NCI-H2107 (cell line): ENCODE measurements at regions not wholly inside any gene's neighbourhood (a gene's known extent, or its start where the extent isn't known, plus 50 kb on each side); places are given as distances from the start of the nearest gene placed in this dataset.
A peak's percentile ranks its signal among the peaks of the same experiment; 100 is the strongest.
"Not testable (repeated sequence)": the region's sequence is repeated elsewhere in the genome, so short reads cannot be mapped to it uniquely, and the experiment has no call there.

Experiments used
- DNase-seq: peaks from one replicate; lab custom pipeline; 2025; lab: John Stamatoyannopoulos, UW

GRCh38 chr4:170801771-170802170 is 712.0 kb upstream of the AADAT start:
- no peak for DNase-seq

DNA sequence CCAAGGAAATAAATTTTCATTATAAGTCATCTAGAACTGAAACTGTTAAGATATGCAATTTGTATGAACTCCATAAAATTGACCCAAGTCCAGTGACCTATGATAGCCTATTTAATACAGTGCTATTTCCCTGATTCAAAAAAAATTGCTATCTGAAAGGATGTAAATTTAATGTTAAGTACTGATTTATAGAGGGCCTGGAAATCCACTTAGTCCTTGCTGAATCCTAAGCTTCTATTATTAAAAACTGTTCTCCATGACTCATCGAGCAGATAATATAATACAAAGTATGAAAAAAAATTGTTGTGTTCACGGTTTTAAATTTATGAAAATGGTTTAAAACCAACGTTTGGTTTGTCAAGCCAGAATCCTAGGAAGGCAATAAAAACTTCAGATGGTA is 704.8 kb upstream of the AADAT start:
- no peak for DNase-seq

DNA sequence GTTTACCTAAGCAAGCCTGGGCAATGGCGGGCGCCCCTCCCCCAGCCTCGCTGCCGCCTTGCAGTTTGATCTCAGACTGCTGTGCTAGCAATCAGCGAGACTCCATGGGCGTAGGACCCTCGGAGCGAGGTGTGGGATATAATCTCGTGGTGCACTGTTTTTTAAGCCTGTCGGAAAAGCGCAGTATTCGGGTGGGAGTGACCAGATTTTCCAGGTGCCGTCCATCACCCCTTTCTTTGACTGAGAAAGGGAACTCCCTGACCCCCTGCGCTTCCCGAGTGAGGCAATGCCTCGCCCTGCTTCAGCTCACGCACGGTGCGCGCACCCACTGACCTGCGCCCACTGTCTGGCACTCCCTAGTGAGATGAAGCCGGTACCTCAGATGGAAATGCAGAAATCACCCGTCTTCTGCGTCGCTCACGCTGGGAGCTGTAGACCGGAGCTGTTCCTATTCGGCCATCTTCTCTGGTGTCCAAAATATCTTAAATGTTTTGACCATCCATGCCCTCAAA is 698.8 kb upstream of the AADAT start:
- not testable (repeated sequence) for DNase-seq

GRCh38 chr4:170777663-170778062 is 687.9 kb upstream of the AADAT start:
- DNase-seq = no peak

DNA sequence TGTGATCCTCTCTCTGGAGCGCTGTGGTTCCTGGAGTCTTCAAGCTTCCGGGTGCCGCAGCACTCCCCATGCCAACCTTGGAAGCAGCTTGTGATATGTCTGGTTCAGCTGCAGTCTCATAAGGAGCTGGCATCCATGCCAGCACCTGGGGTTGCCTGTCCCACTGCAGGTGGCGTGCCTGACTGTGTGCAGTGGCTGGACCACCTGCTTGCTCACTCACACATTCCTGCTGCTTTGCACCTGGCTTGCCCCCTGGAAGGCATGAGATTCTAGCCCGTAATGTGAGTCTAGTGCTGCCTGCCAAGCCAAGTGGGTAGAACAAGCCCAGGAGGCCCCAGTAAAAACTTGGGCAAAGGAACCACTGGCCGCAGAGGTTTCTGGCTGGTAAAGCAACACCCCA is 687.2 kb upstream of the AADAT start:
- peak; percentile 25 for DNase-seq

GRCh38 chr4:170775851-170776250 is 686.1 kb upstream of the AADAT start:
- no peak for DNase-seq

GRCh38 chr4:170773709-170774273 is 684.0 kb upstream of the AADAT start:
- no peak for DNase-seq

- DNase-seq = no peak
Observed at GRCh38 chr4:170772429-170772828, 682.7 kb upstream of the AADAT start.

DNA sequence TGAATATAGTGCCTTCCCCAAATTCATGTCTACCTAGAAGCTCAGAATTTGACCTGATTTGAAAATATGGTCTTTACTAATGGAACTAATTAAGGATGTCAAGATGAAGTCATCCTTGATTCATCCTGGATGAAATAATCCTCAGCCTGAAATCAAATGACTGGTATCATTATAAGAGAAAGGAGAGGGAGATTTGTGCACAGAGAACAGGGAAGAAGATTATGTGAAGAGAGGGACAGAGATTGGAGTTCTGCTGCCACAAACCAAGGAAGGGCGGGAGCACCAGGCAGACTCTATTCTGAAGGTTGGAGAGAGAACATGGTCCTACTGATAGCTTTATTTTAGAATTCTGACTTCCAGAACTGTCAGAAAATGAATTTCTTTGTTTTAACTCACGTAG is 680.9 kb upstream of the AADAT start:
- no peak for DNase-seq

- no peak for DNase-seq
Observed at GRCh38 chr4:170769862-170770261, 680.1 kb upstream of the AADAT start.

GRCh38 chr4:170758988-170759387 is 669.2 kb upstream of the AADAT start:
- DNase-seq = no peak

DNA sequence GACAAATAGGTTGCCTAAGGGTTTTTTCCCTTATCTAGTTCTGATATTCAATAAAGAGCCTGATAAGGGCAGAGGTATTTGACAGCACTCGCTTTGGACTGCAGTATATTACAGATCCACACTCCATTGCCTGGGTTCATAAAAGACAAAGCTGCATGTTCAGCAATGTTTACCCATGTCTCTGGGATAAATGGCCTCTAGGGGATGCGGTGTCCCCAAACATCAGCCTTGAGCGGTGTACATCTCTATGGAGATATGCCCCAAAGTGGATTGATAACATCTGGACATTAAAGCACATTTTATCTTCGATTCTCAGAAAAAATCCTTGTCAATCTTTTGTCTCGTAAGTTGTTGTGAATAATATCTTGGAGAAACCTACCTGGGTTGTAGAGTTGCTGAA is 660.8 kb upstream of the AADAT start:
- DNase-seq = no peak

- no peak for DNase-seq
Observed at GRCh38 chr4:170748975-170749374, 659.2 kb upstream of the AADAT start.

DNA sequence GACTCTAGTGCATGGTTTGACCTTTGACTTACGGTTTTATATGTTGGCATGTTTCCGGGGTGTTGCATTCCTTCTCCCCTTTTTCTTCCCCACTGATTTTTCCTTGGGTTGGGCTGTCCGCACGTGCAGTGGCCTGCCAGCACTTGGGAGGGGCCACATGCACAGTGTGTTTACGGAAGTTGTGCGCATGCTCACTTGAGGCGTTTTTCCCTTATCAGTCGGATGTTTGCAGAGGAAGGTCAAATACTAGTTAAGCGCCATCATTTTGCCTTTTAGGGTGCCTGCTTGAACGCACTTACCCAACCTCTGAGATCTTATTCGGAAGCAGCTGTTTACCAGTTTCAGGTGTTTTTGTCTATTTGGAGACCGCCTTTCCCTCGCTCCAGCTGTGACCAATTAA is 653.9 kb upstream of the AADAT start:
- no peak for DNase-seq

DNA sequence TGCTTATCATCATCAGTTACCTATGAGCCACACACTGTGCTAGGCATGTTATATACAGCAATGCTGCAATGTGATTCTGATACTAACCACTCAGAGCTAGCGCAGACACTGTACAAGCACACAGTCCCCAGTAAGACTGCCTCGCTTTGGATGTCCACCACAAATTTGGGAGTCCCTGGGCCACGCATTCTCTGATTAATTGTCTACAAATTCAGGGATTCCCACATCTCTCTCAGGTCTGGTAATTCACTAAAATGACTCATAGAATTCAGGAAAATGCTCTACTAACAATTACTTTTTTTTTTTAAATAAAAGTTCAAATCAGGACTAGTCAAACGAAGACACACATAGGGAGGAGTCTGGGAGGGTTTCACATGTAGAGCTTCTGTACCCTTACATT is 652.1 kb upstream of the AADAT start:
- no peak for DNase-seq

DNA sequence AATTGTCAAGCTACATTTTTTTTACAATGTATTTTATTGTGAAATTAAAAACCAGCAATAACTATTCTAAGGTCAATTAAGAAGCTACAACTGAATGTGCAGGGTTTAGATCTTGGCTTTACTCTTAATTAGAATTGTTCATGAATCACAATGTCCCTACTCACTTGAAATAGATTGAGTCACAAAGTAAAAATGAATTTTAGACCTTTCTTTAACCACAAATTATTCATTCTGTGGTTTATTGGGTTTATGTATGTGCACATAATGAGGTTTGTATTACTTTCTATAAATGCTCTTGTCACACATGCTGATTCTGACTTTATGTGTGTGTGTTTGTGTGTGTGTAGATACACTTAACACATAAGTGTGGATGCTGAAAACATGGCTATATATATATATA is 647.0 kb upstream of the AADAT start:
- no peak for DNase-seq

DNA sequence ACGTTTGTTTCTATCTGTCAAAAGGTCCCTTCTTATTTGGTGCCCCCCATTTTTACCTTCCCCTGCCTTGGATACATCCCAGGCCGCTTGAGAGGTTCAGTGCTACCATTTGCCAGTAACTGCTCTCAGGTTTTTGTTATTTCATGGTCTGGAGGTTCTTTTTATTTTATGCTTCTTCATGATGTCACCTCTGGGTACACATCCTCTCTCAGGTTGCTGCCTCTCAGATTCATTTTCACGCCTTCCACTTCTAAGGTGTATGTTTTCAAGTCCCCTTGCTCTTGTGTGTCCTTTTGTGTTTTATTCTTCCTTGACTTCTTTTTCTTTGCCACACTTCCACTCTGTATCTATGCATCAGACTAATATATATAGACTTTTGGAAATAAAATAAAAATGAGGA is 640.1 kb upstream of the AADAT start:
- no peak for DNase-seq

DNA sequence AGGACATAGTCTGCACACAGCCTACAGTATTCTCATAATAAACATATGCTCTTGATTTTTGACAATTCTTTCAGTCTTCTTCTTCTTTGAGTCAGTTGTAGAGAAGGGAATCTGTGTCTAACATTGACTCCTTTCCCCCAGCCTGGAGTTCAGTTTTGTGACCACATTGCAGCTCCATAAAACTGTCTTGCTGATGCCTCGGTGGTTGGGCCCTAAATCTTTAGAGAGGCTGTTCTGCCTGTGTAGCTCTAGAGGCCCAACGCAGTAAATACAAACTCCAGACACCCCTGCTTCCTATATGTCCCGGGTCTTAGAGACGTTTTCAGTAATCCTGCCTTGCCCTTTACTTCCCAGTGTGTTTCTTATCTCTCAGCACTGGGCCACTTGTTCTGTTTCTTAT is 639.5 kb upstream of the AADAT start:
- no peak for DNase-seq

- DNase-seq = no peak
Observed at GRCh38 chr4:170724191-170724590, 634.4 kb upstream of the AADAT start.

DNA sequence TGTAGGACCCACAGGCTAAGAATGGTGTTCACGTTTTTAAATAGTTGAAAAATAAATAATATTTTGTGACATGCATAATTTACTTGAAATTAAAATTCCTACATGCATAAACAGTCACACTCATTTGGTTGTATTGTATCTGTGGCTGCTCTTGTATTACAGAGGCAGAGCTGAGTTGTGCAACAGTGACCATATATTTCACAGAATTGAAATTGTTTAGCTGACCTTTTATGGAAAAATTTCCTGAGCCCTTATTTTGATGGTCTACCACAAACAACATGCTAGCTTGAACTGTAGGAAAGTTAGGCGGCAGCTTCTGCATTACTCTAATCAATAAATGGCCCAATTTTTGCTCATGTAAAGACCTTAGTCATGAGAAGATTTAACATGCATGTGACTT is 633.4 kb upstream of the AADAT start:
- DNase-seq = no peak

DNA sequence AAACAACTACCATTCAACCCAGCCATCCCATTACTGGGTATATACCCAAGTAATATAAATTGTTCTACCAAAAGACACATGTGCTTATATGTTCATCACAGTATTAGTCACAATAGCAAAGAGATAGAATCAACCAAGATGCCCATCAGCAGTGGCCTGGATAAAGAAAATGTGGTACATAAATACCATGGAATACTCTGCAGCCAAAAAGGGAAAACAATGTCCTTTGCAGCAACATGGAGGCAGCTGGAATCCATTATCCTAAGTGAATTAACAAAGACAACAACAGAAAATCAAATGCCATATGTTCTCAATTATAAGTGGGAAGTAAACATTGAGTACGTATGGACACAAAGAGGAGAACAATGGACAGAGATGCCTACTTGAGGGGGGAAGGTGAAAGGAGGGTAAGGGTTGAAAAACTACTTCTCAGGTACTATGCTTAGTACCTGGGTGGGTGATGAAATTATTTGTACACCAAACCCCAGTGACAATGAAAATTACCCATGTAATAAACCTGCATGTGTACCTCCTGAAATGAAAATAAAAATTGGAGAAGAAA is 632.1 kb upstream of the AADAT start:
- no peak for DNase-seq

GRCh38 chr4:170716868-170717267 is 627.1 kb upstream of the AADAT start:
- DNase-seq = no peak

DNA sequence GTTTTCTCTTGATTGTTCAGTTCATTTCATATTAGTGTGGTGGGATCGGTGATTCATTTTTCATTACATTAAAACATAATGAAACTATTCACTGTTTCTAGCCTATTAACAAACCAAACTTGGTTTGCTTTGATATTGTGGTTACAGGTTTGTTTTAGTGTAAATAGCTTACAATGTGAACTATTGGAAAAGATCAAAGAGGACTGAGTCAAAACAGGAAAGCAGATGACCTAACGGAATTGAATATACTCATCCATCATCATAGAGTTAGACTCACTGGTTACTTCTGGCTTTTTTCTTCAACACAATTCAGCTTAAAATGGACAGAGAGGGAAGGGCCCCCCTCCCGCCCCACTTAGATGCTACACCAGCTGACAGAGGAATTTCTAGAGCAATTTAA is 616.2 kb upstream of the AADAT start:
- no peak for DNase-seq

DNA sequence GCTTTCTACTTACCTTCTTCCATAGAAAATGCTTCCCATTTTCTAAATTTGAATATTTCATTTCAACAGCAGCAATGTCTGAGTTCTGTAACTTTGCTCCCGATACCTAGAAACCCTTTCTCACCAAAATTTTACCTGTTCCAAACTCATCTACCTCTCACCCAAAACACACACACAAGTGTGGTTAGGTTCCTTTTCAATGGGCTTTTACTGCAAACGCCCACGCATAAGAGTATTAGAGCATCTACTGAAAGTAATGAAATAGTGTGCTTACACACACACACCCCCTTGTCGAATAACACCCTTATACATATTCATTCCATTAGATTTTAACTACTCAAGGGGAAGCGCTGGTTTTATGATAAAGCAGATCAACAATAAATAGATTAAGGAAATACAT is 610.3 kb upstream of the AADAT start:
- DNase-seq = no peak
